Suprapubic skin (tissue), 4 donors: ENCODE measurements at regions not wholly inside any gene's neighbourhood (a gene's known extent, or its start where the extent isn't known, plus 50 kb on each side); places are given as distances from the start of the nearest gene placed in this dataset.

Experiments
- DNase-seq, 2 donors: peaks; one replicate each; pipeline ENCODE4 v3.0.0-alpha.2; 2019; ENCODE audit warnings: low spot score in 2 of 2
- H3K27ac ChIP-seq: fragments of 200-600 bp; sonication (generic); one replicate; pipeline ENCODE4 v1.5.1; 2019
- H3K27me3 ChIP-seq: fragments of 200-600 bp; sonication (generic); one replicate; pipeline ENCODE4 v1.5.1; 2019
- H3K36me3 ChIP-seq: fragments of 200-600 bp; sonication (generic); one replicate; pipeline ENCODE4 v1.5.1; 2019
- H3K4me1 ChIP-seq: fragments of 200-600 bp; sonication (generic); one replicate; pipeline ENCODE4 v1.5.1; 2019
- H3K4me3 ChIP-seq: fragments of 200-600 bp; sonication (generic); one replicate; pipeline ENCODE4 v1.5.1; 2019; ENCODE audit warnings: mild to moderate bottlenecking
- H3K9me3 ChIP-seq: fragments of 200-600 bp; sonication (generic); one replicate; pipeline ENCODE4 v1.5.1; 2019
- CTCF ChIP-seq, 2 donors: fragments of 200-600 bp in 1 of 2; fragments of 450-650 bp in 1 of 2; sonication (generic) in 1 of 2; IDR thresholded peaks; one replicate each; pipeline ENCODE4 v1.5.1; 2016 to 2019; ENCODE audit warnings: antibody characterized with exemption in 2 of 2, mild to moderate bottlenecking in 1 of 2, moderate library complexity in 1 of 2
- EP300 ChIP-seq: sonication (generic); formaldehyde crosslinking; IDR thresholded peaks from one replicate; pipeline ENCODE4 v1.6.1; 2017; ENCODE audit warnings: antibody characterized with exemption
- POLR2A ChIP-seq, 2 donors: fragments of 450-650 bp; IDR thresholded peaks; one replicate each; pipeline ENCODE4 v1.6.1; 2017; ENCODE audit warnings: antibody characterized with exemption in 2 of 2, mild to moderate bottlenecking in 2 of 2, moderate library complexity in 2 of 2
- POLR2AphosphoS5 ChIP-seq, 3 donors: sonication (generic); formaldehyde crosslinking; IDR thresholded peaks; one replicate each; pipeline ENCODE4 v1.6.1; 2017; ENCODE audit warnings: antibody characterized with exemption in 3 of 3
- WGBS: methylation state at CpG from one replicate; pipeline ENCODE4 v1.1.5; 2018; 5-methylcytosine and 5-hydroxymethylcytosine counted together

GRCh38 chr13:99628442-99628841 is 127.2 kb downstream of the TM9SF2 start:
- no peaks in the 10 kb centered on the region for H3K9me3 ChIP-seq
- no peak for TF ChIP-seq POLR2A (IDR thresholded peaks at IDR 0.05)
- TF ChIP-seq CTCF (IDR thresholded peaks at IDR 0.05) = no peak
- TF ChIP-seq EP300 = no peak
- TF ChIP-seq POLR2AphosphoS5 (IDR thresholded peaks at IDR 0.05) = no peak
- H3K4me1 ChIP-seq = peaks cover 7% of the 10 kb centered on the region
- H3K27ac ChIP-seq = no peak overlapping the region
- H3K4me3 ChIP-seq = no peak overlapping the region
- H3K36me3 ChIP-seq = no peaks in the 10 kb centered on the region
- H3K27me3 ChIP-seq = no peaks in the 10 kb centered on the region
- DNase-seq = no peak

GRCh38 chr13:99626461-99627082 is 125.3 kb downstream of the TM9SF2 start:
- Histone ChIP-seq H3K9me3 (no peaks in the 10 kb centered on the region), H3K4me1 (peaks cover 7% of the 10 kb centered on the region), H3K4me3 (no peak overlapping the region), H3K36me3 (no peaks in the 10 kb centered on the region), H3K27me3 (no peaks in the 10 kb centered on the region), H3K27ac (no peak overlapping the region)
- no peak for DNase-seq
- WGBS = 57% methylated on average over 8 of the region's 8 CpGs
- TF ChIP-seq POLR2A (IDR thresholded peaks at IDR 0.05) (no peak), EP300 (no peak), CTCF (IDR thresholded peaks at IDR 0.05) (no peak), POLR2AphosphoS5 (IDR thresholded peaks at IDR 0.05) (no peak)

GRCh38 chr13:99624936-99625540 is 123.8 kb downstream of the TM9SF2 start:
- no peaks in the 10 kb centered on the region for H3K27me3 ChIP-seq
- no peaks in the 10 kb centered on the region for H3K36me3 ChIP-seq
- TF ChIP-seq EP300 = no peak
- H3K4me3 ChIP-seq = no peak overlapping the region
- H3K4me1 ChIP-seq = peaks cover 7% of the 10 kb centered on the region
- DNase-seq = no peak
- H3K9me3 ChIP-seq = no peaks in the 10 kb centered on the region
- WGBS = 94% methylated on average over 12 of the region's 12 CpGs
- no peak overlapping the region for H3K27ac ChIP-seq

- TF ChIP-seq EP300 (no peak), POLR2A (IDR thresholded peaks at IDR 0.05) (no peak), CTCF (IDR thresholded peaks at IDR 0.05) (no peak)
- no peak for DNase-seq
- Histone ChIP-seq H3K27ac (no peak overlapping the region), H3K9me3 (no peaks in the 10 kb centered on the region), H3K4me1 (peaks cover 2% of the 10 kb centered on the region), H3K27me3 (no peaks in the 10 kb centered on the region), H3K4me3 (no peak overlapping the region), H3K36me3 (no peaks in the 10 kb centered on the region)
- WGBS = 72% methylated on average over 3 of the region's 3 CpGs
These were observed 119.5 kb downstream of the TM9SF2 start for GRCh38 chr13:99620806-99621205.

GRCh38 chr13:99619207-99619606 is 117.9 kb downstream of the TM9SF2 start:
- H3K36me3 ChIP-seq = no peaks in the 10 kb centered on the region
- H3K27ac ChIP-seq = no peak overlapping the region
- no peak for DNase-seq
- H3K9me3 ChIP-seq = no peaks in the 10 kb centered on the region
- no peaks in the 10 kb centered on the region for H3K27me3 ChIP-seq
- TF ChIP-seq EP300 (no peak), POLR2AphosphoS5 (IDR thresholded peaks at IDR 0.05) (no peak), POLR2A (IDR thresholded peaks at IDR 0.05) (no peak), CTCF (IDR thresholded peaks at IDR 0.05) (no peak)
- peaks cover 6% of the 10 kb centered on the region for H3K4me1 ChIP-seq
- WGBS = 92% methylated on average over 2 of the region's 2 CpGs
- H3K4me3 ChIP-seq = no peak overlapping the region
